SH-SY5Y (cell line): ENCODE measurements at regions not wholly inside any gene's neighbourhood (a gene's known extent, or its start where the extent isn't known, plus 50 kb on each side); places are given as distances from the start of the nearest gene placed in this dataset.

Experiments used
- GATA2 ChIP-seq: IDR thresholded peaks from 2 replicates; pipeline ENCODE4 v1.6.1; 2011; ENCODE audit warnings: mild to moderate bottlenecking, low read depth, low read length
- GATA3 ChIP-seq: IDR thresholded peaks from 2 replicates; pipeline ENCODE4 v1.6.1; 2011; ENCODE audit warnings: low read depth, mild to moderate bottlenecking, low read length, moderate library complexity

- no peak for TF ChIP-seq GATA3
- no peak for TF ChIP-seq GATA2
Observed at GRCh38 chr20:52420805-52421204, 229.2 kb upstream of the ZFP64 start.
